ENCODE measurements at regions not wholly inside any gene's neighbourhood (a gene's known extent, or its start where the extent isn't known, plus 50 kb on each side); places are given as distances from the start of the nearest gene placed in this dataset.

- H3K27ac Mint-ChIP-seq, result no peak overlapping the region
- peaks cover 2% of the 10 kb centered on the region for H3K36me3 Mint-ChIP-seq (ENCODE audit: low read depth)
- H3K4me1 Mint-ChIP-seq (ENCODE audit: low read depth), result peaks cover 6% of the 10 kb centered on the region
- H3K27me3 Mint-ChIP-seq (ENCODE audit: insufficient read depth), result no peaks in the 10 kb centered on the region
- no peak for DNase-seq (ENCODE audit: low spot score)
- H3K4me3 Mint-ChIP-seq, result no peak overlapping the region
- intact Hi-C loops (cut with micrococcal nuclease), result no loop called here
- no peaks in the 10 kb centered on the region for H3K9me3 Mint-ChIP-seq
Observed at GRCh38 chr14:98503086-98503815, 768.7 kb downstream of the BCL11B start.

- peaks cover 9% of the 10 kb centered on the region for H3K9me3 Mint-ChIP-seq
- H3K27me3 Mint-ChIP-seq (ENCODE audit: insufficient read depth), result no peaks in the 10 kb centered on the region
- peaks cover 8% of the 10 kb centered on the region for H3K36me3 Mint-ChIP-seq (ENCODE audit: low read depth)
- H3K4me3 Mint-ChIP-seq, result no peak overlapping the region
- DNase-seq (ENCODE audit: low spot score), result no peak
- peaks cover 26% of the 10 kb centered on the region for H3K4me1 Mint-ChIP-seq (ENCODE audit: low read depth)
- H3K27ac Mint-ChIP-seq, result no peak overlapping the region
- intact Hi-C loops (cut with micrococcal nuclease), result no loop called here
Observed at GRCh38 chr14:98507264-98507663, 764.7 kb downstream of the BCL11B start.

- intact Hi-C loops (cut with micrococcal nuclease), result loop anchor here (5.0 kb wide), 1 partner anchor 762 kb away; the partner anchor contains the start of gene BCL11B
- Mint-ChIP-seq H3K36me3 (ENCODE audit: low read depth) (peaks cover 8% of the 10 kb centered on the region), H3K9me3 (peaks cover 12% of the 10 kb centered on the region), H3K27me3 (ENCODE audit: insufficient read depth) (no peaks in the 10 kb centered on the region), H3K4me3 (no peak overlapping the region), H3K4me1 (ENCODE audit: low read depth) (peaks cover 36% of the 10 kb centered on the region), H3K27ac (no peak overlapping the region)
- no peak for DNase-seq (ENCODE audit: low spot score)
Observed at GRCh38 chr14:98510392-98510791, 761.6 kb downstream of the BCL11B start.

- no peak overlapping the region for H3K4me3 Mint-ChIP-seq
- DNase-seq (ENCODE audit: low spot score), result no peak
- peaks cover 6% of the 10 kb centered on the region for H3K36me3 Mint-ChIP-seq (ENCODE audit: low read depth)
- no peaks in the 10 kb centered on the region for H3K27me3 Mint-ChIP-seq (ENCODE audit: insufficient read depth)
- H3K4me1 Mint-ChIP-seq (ENCODE audit: low read depth), result peaks cover 36% of the 10 kb centered on the region
- H3K27ac Mint-ChIP-seq, result peak overlapping the region; percentile 12
- H3K9me3 Mint-ChIP-seq, result peaks cover 12% of the 10 kb centered on the region
- intact Hi-C loops (cut with micrococcal nuclease), result loop anchor here (2.0 to 5.0 kb wide), 2 partner anchors 374 to 760 kb away; partner anchors contain the start of gene BCL11B
Observed at GRCh38 chr14:98512501-98513251, 759.3 kb downstream of the BCL11B start.

- Mint-ChIP-seq H3K4me1 (ENCODE audit: low read depth) (peaks cover 36% of the 10 kb centered on the region), H3K36me3 (ENCODE audit: low read depth) (peaks cover 6% of the 10 kb centered on the region), H3K27ac (no peak overlapping the region), H3K4me3 (no peak overlapping the region), H3K27me3 (ENCODE audit: insufficient read depth) (no peaks in the 10 kb centered on the region), H3K9me3 (peaks cover 12% of the 10 kb centered on the region)
- DNase-seq (ENCODE audit: low spot score), result no peak
- intact Hi-C loops (cut with micrococcal nuclease), result loop anchor here (2.0 to 5.0 kb wide), 2 partner anchors 375 to 759 kb away; partner anchors contain the start of gene BCL11B
Observed at GRCh38 chr14:98513558-98513957, 758.4 kb downstream of the BCL11B start.

- intact Hi-C loops (cut with micrococcal nuclease), result loop anchor here (5.0 kb wide), 1 partner anchor 758 kb away; the partner anchor contains the start of gene BCL11B
- Mint-ChIP-seq H3K27me3 (ENCODE audit: insufficient read depth) (no peaks in the 10 kb centered on the region), H3K27ac (no peak overlapping the region), H3K9me3 (peaks cover 12% of the 10 kb centered on the region), H3K4me3 (no peak overlapping the region), H3K36me3 (ENCODE audit: low read depth) (peaks cover 6% of the 10 kb centered on the region), H3K4me1 (ENCODE audit: low read depth) (peaks cover 36% of the 10 kb centered on the region)
- no peak for DNase-seq (ENCODE audit: low spot score)
Observed at GRCh38 chr14:98514016-98514415, 758.0 kb downstream of the BCL11B start.

- peaks cover 15% of the 10 kb centered on the region for H3K9me3 Mint-ChIP-seq
- intact Hi-C loops (cut with micrococcal nuclease), result no loop called here
- peaks cover 5% of the 10 kb centered on the region for H3K4me1 Mint-ChIP-seq (ENCODE audit: low read depth)
- H3K36me3 Mint-ChIP-seq (ENCODE audit: low read depth), result no peaks in the 10 kb centered on the region
- DNase-seq (ENCODE audit: low spot score), result no peak
- no peaks in the 10 kb centered on the region for H3K27me3 Mint-ChIP-seq (ENCODE audit: insufficient read depth)
- no peak overlapping the region for H3K27ac Mint-ChIP-seq
- no peak overlapping the region for H3K4me3 Mint-ChIP-seq
Observed at GRCh38 chr14:98536256-98536655, 735.7 kb downstream of the BCL11B start.

- Mint-ChIP-seq H3K4me3 (no peak overlapping the region), H3K27me3 (ENCODE audit: insufficient read depth) (peaks cover 3% of the 10 kb centered on the region), H3K4me1 (ENCODE audit: low read depth) (no peaks in the 10 kb centered on the region), H3K9me3 (no peaks in the 10 kb centered on the region), H3K27ac (no peak overlapping the region), H3K36me3 (ENCODE audit: low read depth) (no peaks in the 10 kb centered on the region)
- DNase-seq (ENCODE audit: low spot score), result no peak
- intact Hi-C loops (cut with micrococcal nuclease), result no loop called here
Observed at GRCh38 chr14:98542316-98542715, 729.7 kb downstream of the BCL11B start.

- Mint-ChIP-seq H3K27me3 (ENCODE audit: insufficient read depth) (peaks cover 3% of the 10 kb centered on the region), H3K9me3 (no peaks in the 10 kb centered on the region), H3K27ac (no peak overlapping the region), H3K4me3 (no peak overlapping the region), H3K4me1 (ENCODE audit: low read depth) (peaks cover 4% of the 10 kb centered on the region), H3K36me3 (ENCODE audit: low read depth) (no peaks in the 10 kb centered on the region)
- intact Hi-C loops (cut with micrococcal nuclease), result no loop called here
- no peak for DNase-seq (ENCODE audit: low spot score)
Observed at GRCh38 chr14:98543074-98543473, 728.9 kb downstream of the BCL11B start.

- peaks cover 3% of the 10 kb centered on the region for H3K27me3 Mint-ChIP-seq (ENCODE audit: insufficient read depth)
- H3K27ac Mint-ChIP-seq, result no peak overlapping the region
- no peak for DNase-seq (ENCODE audit: low spot score)
- intact Hi-C loops (cut with micrococcal nuclease), result no loop called here
- H3K4me1 Mint-ChIP-seq (ENCODE audit: low read depth), result peaks cover 12% of the 10 kb centered on the region
- no peak overlapping the region for H3K4me3 Mint-ChIP-seq
- H3K36me3 Mint-ChIP-seq (ENCODE audit: low read depth), result no peaks in the 10 kb centered on the region
- H3K9me3 Mint-ChIP-seq, result peaks cover under 1% of the 10 kb centered on the region
Observed at GRCh38 chr14:98544174-98544573, 727.8 kb downstream of the BCL11B start.

- Mint-ChIP-seq H3K27ac (no peak overlapping the region), H3K36me3 (ENCODE audit: low read depth) (peaks cover 4% of the 10 kb centered on the region), H3K4me1 (ENCODE audit: low read depth) (peaks cover 12% of the 10 kb centered on the region), H3K27me3 (ENCODE audit: insufficient read depth) (peaks cover 3% of the 10 kb centered on the region), H3K9me3 (peaks cover 4% of the 10 kb centered on the region), H3K4me3 (no peak overlapping the region)
- intact Hi-C loops (cut with micrococcal nuclease), result no loop called here
- DNase-seq (ENCODE audit: low spot score), result no peak
Observed at GRCh38 chr14:98545181-98545580, 726.8 kb downstream of the BCL11B start.

- peaks cover 12% of the 10 kb centered on the region for H3K4me1 Mint-ChIP-seq (ENCODE audit: low read depth)
- H3K27me3 Mint-ChIP-seq (ENCODE audit: insufficient read depth), result no peaks in the 10 kb centered on the region
- H3K36me3 Mint-ChIP-seq (ENCODE audit: low read depth), result peaks cover 4% of the 10 kb centered on the region
- peaks cover 7% of the 10 kb centered on the region for H3K9me3 Mint-ChIP-seq
- DNase-seq (ENCODE audit: low spot score), result no peak
- peak overlapping the region; percentile 27 for H3K27ac Mint-ChIP-seq
- intact Hi-C loops (cut with micrococcal nuclease), result no loop called here
- H3K4me3 Mint-ChIP-seq, result no peak overlapping the region
Observed at GRCh38 chr14:98548071-98548686, 723.8 kb downstream of the BCL11B start.

GRCh38 chr14:98551028-98551427 lies 721.0 kb downstream of the BCL11B start:
- Mint-ChIP-seq H3K4me1 (ENCODE audit: low read depth) (peaks cover 12% of the 10 kb centered on the region), H3K27me3 (ENCODE audit: insufficient read depth) (peaks cover 2% of the 10 kb centered on the region)
- intact Hi-C loops (cut with micrococcal nuclease), result no loop called here

More at GRCh38 chr14:98551028-98551427, 721.0 kb downstream of the BCL11B start:
- Mint-ChIP-seq H3K4me3 (no peak overlapping the region), H3K27ac (no peak overlapping the region), H3K36me3 (ENCODE audit: low read depth) (peaks cover 4% of the 10 kb centered on the region), H3K9me3 (peaks cover 7% of the 10 kb centered on the region)
- no peak for DNase-seq (ENCODE audit: low spot score)
